Vagina (tissue), 2 donors: ENCODE measurements at regions not wholly inside any gene's neighbourhood (a gene's known extent, or its start where the extent isn't known, plus 50 kb on each side); places are given as distances from the start of the nearest gene placed in this dataset.

Experiments
- DNase-seq, 2 donors: peaks; one replicate each; pipeline ENCODE4 v3.0.0-alpha.2; 2017; ENCODE audit errors: extremely low spot score in 2 of 2
- H3K27ac ChIP-seq: fragments of 200-600 bp; sonication (generic); one replicate; pipeline ENCODE4 v1.5.1; 2019
- H3K27me3 ChIP-seq: fragments of 200-600 bp; sonication (generic); one replicate; pipeline ENCODE4 v1.5.1; 2019
- H3K36me3 ChIP-seq, 2 donors: fragments of 200-600 bp; sonication (generic); one replicate each; pipeline ENCODE4 v1.5.1; 2017 to 2019
- H3K4me1 ChIP-seq: fragments of 200-600 bp; sonication (generic); one replicate; pipeline ENCODE4 v1.5.1; 2019
- H3K4me3 ChIP-seq, 2 donors: fragments of 200-600 bp; sonication (generic); 1 replicate in 1 of 2; 2 replicates in 1 of 2; pipeline ENCODE4 v1.5.1; 2016 to 2019
- H3K9me3 ChIP-seq: fragments of 200-600 bp; sonication (generic); one replicate; pipeline ENCODE4 v1.5.1; 2019
- POLR2A ChIP-seq, 2 donors: fragments of 450-650 bp; IDR thresholded peaks; one replicate each; pipeline ENCODE4 v1.6.1; 2017; ENCODE audit warnings: antibody characterized with exemption in 2 of 2, mild to moderate bottlenecking in 2 of 2, moderate library complexity in 2 of 2
- POLR2AphosphoS5 ChIP-seq, 2 donors: sonication (generic); formaldehyde crosslinking; IDR thresholded peaks; one replicate each; pipeline ENCODE4 v1.9.0; 2017; ENCODE audit warnings: antibody characterized with exemption in 2 of 2, mild to moderate bottlenecking in 2 of 2, low read depth in 1 of 2; ENCODE audit not compliant: insufficient read depth in 1 of 2
- intact Hi-C: fragments of 100-400 bp; cut with DNase I; formaldehyde crosslinking; loops from one replicate; pipeline ENCODE4 v1.15.1; 2023
- TF ChIP-seq, protein P1 (sequence below), 3 experiments: fragments of 450-650 bp in 2 of 3; fragments of 200-600 bp in 1 of 3; sonication (generic) in 1 of 3; IDR thresholded peaks; one replicate each; pipeline ENCODE4 v1.5.1; 2017 to 2019; ENCODE audit warnings: antibody characterized with exemption in 3 of 3, mild to moderate bottlenecking in 2 of 3, moderate library complexity in 2 of 3

DNA sequence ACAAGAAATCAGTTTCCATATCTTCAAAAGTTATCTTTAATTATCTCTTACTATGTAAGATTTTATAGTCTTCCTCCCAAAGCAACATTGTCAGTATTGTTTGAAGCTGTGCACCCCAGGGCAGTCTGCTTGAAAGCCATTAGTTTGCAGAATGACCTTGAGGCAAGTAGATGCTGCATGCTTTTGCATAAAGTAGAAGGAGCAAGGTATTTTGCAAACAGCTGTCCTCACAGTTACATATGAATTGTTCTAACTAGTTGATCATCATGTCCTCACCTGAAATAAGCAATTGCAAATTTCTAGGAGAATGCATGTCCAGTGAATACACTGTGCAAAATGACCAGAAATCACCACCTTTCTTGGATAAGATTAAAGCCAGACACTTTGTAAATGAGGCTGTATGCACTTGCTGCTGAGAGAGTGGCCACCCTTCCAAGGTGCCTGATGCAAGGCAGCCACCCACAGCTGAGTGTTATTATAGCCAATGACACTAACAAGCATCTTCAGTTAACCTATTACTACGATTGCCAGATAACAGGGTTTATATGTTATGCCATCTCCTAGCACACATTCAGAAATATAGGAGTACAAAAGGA, 730.0 kb upstream of the TMEM132C start:
- Histone ChIP-seq H3K27ac (no peak overlapping the region), H3K9me3 (no peaks in the 10 kb centered on the region), H3K4me3 (no peak overlapping the region), H3K4me1 (no peaks in the 10 kb centered on the region), H3K36me3 (no peaks in the 10 kb centered on the region), H3K27me3 (no peaks in the 10 kb centered on the region)
- TF ChIP-seq POLR2A (IDR thresholded peaks at IDR 0.05) = no peak
- TF ChIP-seq, protein P1, sequence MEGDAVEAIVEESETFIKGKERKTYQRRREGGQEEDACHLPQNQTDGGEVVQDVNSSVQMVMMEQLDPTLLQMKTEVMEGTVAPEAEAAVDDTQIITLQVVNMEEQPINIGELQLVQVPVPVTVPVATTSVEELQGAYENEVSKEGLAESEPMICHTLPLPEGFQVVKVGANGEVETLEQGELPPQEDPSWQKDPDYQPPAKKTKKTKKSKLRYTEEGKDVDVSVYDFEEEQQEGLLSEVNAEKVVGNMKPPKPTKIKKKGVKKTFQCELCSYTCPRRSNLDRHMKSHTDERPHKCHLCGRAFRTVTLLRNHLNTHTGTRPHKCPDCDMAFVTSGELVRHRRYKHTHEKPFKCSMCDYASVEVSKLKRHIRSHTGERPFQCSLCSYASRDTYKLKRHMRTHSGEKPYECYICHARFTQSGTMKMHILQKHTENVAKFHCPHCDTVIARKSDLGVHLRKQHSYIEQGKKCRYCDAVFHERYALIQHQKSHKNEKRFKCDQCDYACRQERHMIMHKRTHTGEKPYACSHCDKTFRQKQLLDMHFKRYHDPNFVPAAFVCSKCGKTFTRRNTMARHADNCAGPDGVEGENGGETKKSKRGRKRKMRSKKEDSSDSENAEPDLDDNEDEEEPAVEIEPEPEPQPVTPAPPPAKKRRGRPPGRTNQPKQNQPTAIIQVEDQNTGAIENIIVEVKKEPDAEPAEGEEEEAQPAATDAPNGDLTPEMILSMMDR (IDR thresholded peaks at IDR 0.05) = no peak
- no peak for TF ChIP-seq POLR2AphosphoS5 (IDR thresholded peaks at IDR 0.05; ENCODE audit: insufficient read depth in 1 of 2, low read depth in 1 of 2)
- DNase-seq = no peak
- intact Hi-C loops = no loop called here

DNA sequence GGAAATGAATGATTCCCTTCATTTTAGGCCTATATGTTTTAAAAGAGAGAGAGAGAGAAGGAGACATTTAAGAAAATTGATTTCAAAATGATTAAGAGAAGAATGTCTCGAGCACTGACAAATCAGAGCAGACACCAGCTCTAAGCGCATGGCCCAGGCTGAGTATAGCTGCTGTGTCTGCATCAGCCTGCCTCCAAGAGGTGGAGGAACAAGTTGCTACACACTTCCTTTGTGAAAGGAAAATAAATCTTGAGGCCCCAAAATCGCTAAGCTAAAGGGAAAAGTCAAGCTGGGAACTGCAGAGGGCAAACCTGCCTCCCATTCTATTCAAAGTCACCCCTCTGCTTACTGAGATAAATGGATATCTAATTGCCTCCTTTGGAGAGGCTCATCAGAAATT, 728.7 kb upstream of the TMEM132C start:
- no peaks in the 10 kb centered on the region for H3K4me1 ChIP-seq
- H3K9me3 ChIP-seq = no peaks in the 10 kb centered on the region
- H3K36me3 ChIP-seq = no peaks in the 10 kb centered on the region
- TF ChIP-seq POLR2A (IDR thresholded peaks at IDR 0.05) = no peak
- TF ChIP-seq, protein P1 (IDR thresholded peaks at IDR 0.05) = no peak
- no peak for TF ChIP-seq POLR2AphosphoS5 (IDR thresholded peaks at IDR 0.05; ENCODE audit: insufficient read depth in 1 of 2, low read depth in 1 of 2)
- no peak for DNase-seq
- no peak overlapping the region for H3K27ac ChIP-seq
- no peak overlapping the region for H3K4me3 ChIP-seq
- intact Hi-C loops = no loop called here
- no peaks in the 10 kb centered on the region for H3K27me3 ChIP-seq

DNA sequence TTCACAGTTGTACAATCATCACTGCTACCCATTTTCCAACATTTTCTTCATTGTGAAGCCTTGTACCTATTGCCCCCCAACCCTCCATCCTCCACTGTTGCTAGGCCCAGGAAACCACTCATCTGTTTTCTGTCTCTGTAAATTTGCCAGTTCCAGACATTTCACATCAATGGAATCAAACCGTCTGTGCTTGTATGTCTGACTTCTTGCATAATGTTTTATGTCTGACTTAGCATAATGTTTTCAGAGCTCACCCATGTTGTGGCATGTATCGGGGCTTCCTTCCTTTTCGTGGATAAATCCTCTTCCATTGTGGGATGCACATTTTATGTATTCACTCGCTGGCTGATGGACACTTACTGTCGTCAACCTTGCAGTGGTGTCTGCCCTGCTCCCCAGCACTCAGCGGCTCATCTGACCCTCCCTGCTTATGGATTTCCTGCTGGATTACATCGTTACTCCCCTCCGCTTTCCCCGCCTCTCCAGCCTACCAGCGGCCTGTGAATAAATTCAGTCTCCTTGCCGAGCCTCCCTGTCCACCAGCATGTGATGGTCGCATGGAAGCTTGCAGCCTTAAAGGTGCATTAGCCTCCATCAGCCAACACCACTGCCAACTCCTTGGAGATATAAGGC, 727.6 kb upstream of the TMEM132C start:
- TF ChIP-seq POLR2AphosphoS5 (IDR thresholded peaks at IDR 0.05; ENCODE audit: insufficient read depth in 1 of 2, low read depth in 1 of 2) (no peak), POLR2A (IDR thresholded peaks at IDR 0.05) (no peak)
- intact Hi-C loops = no loop called here
- H3K9me3 ChIP-seq = no peaks in the 10 kb centered on the region
- H3K36me3 ChIP-seq = no peaks in the 10 kb centered on the region
- no peak overlapping the region for H3K27ac ChIP-seq
- H3K27me3 ChIP-seq = no peaks in the 10 kb centered on the region
- H3K4me1 ChIP-seq = no peaks in the 10 kb centered on the region
- no peak overlapping the region for H3K4me3 ChIP-seq
- DNase-seq = no peak

DNA sequence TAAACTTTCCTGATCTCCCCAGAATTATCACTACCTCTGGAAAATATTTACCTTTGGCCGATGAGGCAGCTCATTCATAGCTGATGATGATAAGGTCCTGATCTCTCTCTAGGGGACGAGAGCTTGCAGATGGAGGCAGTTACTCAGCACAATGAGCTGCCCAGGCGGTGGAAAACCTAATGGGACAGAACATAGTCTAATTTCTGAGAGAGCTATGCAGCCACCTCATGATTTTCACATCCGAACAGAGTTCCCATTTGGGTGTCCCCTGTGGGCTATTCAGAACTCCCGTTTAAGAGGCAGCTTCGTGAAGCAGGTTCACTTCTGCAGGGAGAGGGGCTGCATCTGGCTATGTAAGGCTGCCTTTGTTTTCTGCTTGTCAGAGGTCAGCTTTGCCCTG, 724.6 kb upstream of the TMEM132C start:
- H3K36me3 ChIP-seq = no peaks in the 10 kb centered on the region
- TF ChIP-seq, protein P1 (IDR thresholded peaks at IDR 0.05) = no peak
- TF ChIP-seq POLR2A (IDR thresholded peaks at IDR 0.05) (no peak), POLR2AphosphoS5 (IDR thresholded peaks at IDR 0.05; ENCODE audit: insufficient read depth in 1 of 2, low read depth in 1 of 2) (no peak)
- H3K4me3 ChIP-seq = no peak overlapping the region
- DNase-seq = no peak
- intact Hi-C loops = no loop called here
- no peaks in the 10 kb centered on the region for H3K9me3 ChIP-seq
- H3K27me3 ChIP-seq = no peaks in the 10 kb centered on the region
- H3K4me1 ChIP-seq = no peaks in the 10 kb centered on the region
- no peak overlapping the region for H3K27ac ChIP-seq

DNA sequence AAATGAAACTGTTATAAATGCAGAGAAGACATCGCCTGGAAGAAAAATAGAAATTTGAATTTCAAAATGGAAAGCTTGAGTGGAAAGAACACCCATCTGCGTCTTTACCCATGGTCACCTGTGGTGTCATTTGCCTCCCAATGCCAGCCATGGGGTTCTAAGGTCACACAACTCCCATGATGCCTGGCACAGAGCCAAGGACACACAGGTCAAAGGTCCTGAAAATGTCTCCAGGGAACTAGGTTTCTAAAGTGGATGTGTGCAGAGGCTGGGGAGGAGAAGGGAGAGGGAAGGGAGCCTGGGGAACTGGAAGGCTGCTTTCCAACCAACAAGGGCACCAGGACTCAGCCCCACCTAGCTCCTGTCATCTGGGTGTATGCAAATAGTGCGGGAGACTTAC, 724.0 kb upstream of the TMEM132C start:
- no peaks in the 10 kb centered on the region for H3K4me1 ChIP-seq
- H3K27me3 ChIP-seq = no peaks in the 10 kb centered on the region
- no peak for DNase-seq
- H3K36me3 ChIP-seq = no peaks in the 10 kb centered on the region
- intact Hi-C loops = no loop called here
- H3K4me3 ChIP-seq = no peak overlapping the region
- H3K9me3 ChIP-seq = no peaks in the 10 kb centered on the region
- no peak overlapping the region for H3K27ac ChIP-seq
- TF ChIP-seq, protein P1 (IDR thresholded peaks at IDR 0.05) = no peak
- no peak for TF ChIP-seq POLR2AphosphoS5 (IDR thresholded peaks at IDR 0.05; ENCODE audit: insufficient read depth in 1 of 2, low read depth in 1 of 2)
- TF ChIP-seq POLR2A (IDR thresholded peaks at IDR 0.05) = no peak
